ENCODE measurements at regions not wholly inside any gene's neighbourhood (a gene's known extent, or its start where the extent isn't known, plus 50 kb on each side); places are given as distances from the start of the nearest gene placed in this dataset.

DNA sequence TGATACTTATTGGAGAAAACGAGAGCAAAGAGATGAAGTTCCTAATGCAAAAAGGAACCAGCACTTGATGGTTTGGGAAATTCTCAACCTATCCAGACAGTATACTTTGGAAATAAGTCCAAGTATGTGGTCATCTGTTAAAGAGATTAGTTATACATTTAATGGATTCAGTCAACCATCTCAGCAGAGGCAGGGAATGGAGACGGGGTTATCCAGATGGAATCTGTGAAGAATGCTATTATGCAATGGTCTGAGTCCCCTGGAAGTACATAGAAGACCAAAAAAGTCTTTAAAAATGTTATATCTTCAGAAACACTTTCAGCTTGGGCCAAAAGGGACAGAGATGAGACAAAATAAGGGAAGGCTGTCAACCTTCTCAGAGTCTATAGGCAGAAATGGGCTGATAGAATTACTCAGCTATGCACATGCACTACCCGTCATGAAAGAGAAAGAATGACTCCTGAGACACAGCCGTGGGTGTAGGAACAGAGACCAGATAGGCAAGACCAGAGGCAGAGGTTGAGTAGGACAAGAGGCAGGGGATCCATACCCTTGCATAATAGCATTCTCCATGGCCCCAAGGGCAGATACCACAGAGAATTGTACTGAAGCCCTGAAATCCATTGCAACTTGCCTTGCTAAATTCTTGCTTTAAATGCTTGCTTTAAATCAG lies 738.8 kb upstream of the POT1 start:
- Histone ChIP-seq H3K4me3 (no peak overlapping the region), H3K27me3 (no peaks in the 10 kb centered on the region), H3K9me3 (no peaks in the 10 kb centered on the region), H3K27ac (no peak overlapping the region), H3K36me3 (no peaks in the 10 kb centered on the region), H3K4me1 (no peaks in the 10 kb centered on the region)
- intact Hi-C loops (cut with DNase I; ENCODE audit: low total_unique reads), result loop anchor here (5.0 kb wide), 1 partner anchor 1471 kb away; no protein-coding TSS in a partner anchor
- no peak for DNase-seq
- TF ChIP-seq, protein P1, sequence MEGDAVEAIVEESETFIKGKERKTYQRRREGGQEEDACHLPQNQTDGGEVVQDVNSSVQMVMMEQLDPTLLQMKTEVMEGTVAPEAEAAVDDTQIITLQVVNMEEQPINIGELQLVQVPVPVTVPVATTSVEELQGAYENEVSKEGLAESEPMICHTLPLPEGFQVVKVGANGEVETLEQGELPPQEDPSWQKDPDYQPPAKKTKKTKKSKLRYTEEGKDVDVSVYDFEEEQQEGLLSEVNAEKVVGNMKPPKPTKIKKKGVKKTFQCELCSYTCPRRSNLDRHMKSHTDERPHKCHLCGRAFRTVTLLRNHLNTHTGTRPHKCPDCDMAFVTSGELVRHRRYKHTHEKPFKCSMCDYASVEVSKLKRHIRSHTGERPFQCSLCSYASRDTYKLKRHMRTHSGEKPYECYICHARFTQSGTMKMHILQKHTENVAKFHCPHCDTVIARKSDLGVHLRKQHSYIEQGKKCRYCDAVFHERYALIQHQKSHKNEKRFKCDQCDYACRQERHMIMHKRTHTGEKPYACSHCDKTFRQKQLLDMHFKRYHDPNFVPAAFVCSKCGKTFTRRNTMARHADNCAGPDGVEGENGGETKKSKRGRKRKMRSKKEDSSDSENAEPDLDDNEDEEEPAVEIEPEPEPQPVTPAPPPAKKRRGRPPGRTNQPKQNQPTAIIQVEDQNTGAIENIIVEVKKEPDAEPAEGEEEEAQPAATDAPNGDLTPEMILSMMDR (IDR thresholded peaks at IDR 0.05), result no peak

DNA sequence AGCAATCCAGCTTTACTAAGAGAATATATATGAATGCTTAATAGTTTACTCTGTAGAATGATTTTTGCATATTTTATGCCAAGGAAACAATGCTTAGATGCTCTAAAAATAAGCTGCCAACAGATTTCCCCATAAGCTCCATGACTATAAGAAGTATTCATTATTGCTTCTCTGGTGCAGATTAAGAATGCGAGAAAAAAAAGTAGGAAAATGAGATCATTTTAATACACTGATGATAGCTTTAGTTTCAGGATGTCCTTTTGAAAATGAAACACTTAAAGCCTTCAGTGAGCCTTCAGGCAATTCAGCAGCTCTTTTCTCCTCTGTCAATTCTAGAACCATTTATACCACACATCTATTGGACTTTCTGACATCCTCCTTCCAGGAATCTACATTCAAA lies 735.0 kb upstream of the POT1 start:
- Histone ChIP-seq H3K36me3 (no peaks in the 10 kb centered on the region), H3K27ac (no peak overlapping the region), H3K4me3 (no peak overlapping the region), H3K4me1 (no peaks in the 10 kb centered on the region), H3K27me3 (no peaks in the 10 kb centered on the region), H3K9me3 (no peaks in the 10 kb centered on the region)
- TF ChIP-seq, protein P1 (IDR thresholded peaks at IDR 0.05), result no peak
- intact Hi-C loops (cut with DNase I; ENCODE audit: low total_unique reads), result loop anchor here (5.0 kb wide), 1 partner anchor 1467 kb away; no protein-coding TSS in a partner anchor
- DNase-seq, result no peak

DNA sequence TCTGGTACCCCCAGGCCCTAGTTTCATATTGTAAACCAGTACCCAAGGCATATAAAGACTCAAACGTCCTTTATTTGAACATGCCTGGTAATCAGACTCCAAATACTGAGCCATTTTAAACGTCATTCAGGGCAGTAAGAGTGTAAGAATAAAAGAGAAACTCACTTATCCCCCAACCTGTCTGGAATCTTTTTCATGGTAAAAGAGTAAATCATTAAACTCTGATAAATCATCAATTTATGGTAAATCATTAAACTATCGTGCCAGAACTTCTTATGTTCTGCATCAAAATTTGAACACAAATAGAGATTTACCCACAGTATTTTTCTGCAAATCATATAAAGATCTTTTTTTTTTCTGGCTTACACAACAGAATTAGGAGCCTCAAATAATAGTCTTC lies 734.3 kb upstream of the POT1 start:
- H3K27ac ChIP-seq, result no peak overlapping the region
- H3K27me3 ChIP-seq, result no peaks in the 10 kb centered on the region
- no peak overlapping the region for H3K4me3 ChIP-seq
- intact Hi-C loops (cut with DNase I; ENCODE audit: low total_unique reads), result no loop called here
- H3K4me1 ChIP-seq, result no peaks in the 10 kb centered on the region
- no peaks in the 10 kb centered on the region for H3K36me3 ChIP-seq
- no peaks in the 10 kb centered on the region for H3K9me3 ChIP-seq
- TF ChIP-seq, protein P1 (IDR thresholded peaks at IDR 0.05), result no peak
- no peak for DNase-seq

DNA sequence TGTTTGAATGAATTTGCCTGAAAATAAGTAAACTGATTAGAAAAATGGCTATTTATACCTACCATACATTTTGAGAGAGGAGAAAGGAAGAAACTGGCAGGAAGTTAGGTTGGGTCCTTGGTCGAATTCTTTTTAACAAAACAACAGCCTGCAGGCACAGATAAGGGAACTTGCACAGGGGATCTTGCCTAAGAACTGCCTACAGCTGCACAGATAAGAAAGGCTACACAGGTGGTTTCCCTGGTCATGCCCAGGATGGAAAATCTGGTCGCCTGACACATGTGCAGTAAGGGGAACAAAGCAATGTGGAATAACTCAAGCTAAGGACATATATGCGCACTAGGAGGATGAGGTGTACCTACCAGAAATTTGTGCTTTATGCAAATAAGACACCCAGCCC lies 732.1 kb upstream of the POT1 start:
- TF ChIP-seq, protein P1 (IDR thresholded peaks at IDR 0.05), result no peak
- no peaks in the 10 kb centered on the region for H3K9me3 ChIP-seq
- H3K4me1 ChIP-seq, result no peaks in the 10 kb centered on the region
- H3K36me3 ChIP-seq, result no peaks in the 10 kb centered on the region
- no peak overlapping the region for H3K27ac ChIP-seq
- no peaks in the 10 kb centered on the region for H3K27me3 ChIP-seq
- intact Hi-C loops (cut with DNase I; ENCODE audit: low total_unique reads), result no loop called here
- no peak for DNase-seq
- H3K4me3 ChIP-seq, result no peak overlapping the region

DNA sequence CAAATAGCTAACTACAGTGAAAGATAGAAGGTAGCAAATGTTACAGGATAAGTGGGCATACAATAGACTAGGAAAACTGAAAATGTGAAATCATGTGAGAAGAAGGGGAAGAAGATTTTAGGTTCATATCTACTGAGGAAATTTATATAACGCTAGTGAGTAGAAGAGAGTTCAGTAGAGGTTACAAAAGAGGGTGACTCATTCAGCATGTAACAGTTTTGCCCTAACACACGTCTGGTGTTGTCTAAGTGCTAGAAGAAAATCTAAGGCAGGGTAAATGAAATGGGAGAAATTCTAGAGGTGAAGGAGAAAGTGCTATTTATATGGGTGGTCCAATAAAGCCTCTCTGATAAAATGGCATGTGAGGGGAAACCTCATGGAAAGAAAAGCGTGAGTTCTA lies 731.4 kb upstream of the POT1 start:
- no peaks in the 10 kb centered on the region for H3K36me3 ChIP-seq
- no peaks in the 10 kb centered on the region for H3K4me1 ChIP-seq
- intact Hi-C loops (cut with DNase I; ENCODE audit: low total_unique reads), result no loop called here
- no peaks in the 10 kb centered on the region for H3K27me3 ChIP-seq
- TF ChIP-seq, protein P1 (IDR thresholded peaks at IDR 0.05), result no peak
- H3K4me3 ChIP-seq, result no peak overlapping the region
- DNase-seq, result no peak
- no peak overlapping the region for H3K27ac ChIP-seq
- H3K9me3 ChIP-seq, result no peaks in the 10 kb centered on the region

DNA sequence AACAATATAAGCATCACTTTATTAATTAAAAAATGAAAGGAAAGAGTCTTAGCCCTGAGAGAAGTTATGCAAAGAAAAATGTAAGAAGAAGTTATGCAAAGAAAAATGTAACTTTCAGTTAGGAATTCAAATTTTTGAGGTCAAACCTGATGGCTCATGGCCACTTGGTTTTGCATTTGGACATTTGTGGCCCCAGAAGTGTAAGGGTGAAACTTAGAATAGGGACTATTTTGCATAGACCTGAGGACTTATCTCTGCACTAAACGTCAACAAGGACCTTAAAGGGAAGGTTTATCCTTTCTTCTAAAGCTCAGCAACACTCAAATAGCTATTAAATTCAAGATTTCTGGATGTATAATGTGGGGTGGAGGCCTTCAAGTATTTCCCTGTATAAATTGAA lies 724.5 kb upstream of the POT1 start:
- Histone ChIP-seq H3K27ac (no peak overlapping the region), H3K4me3 (no peak overlapping the region), H3K9me3 (no peaks in the 10 kb centered on the region), H3K4me1 (no peaks in the 10 kb centered on the region), H3K36me3 (no peaks in the 10 kb centered on the region), H3K27me3 (no peaks in the 10 kb centered on the region)
- TF ChIP-seq, protein P1 (IDR thresholded peaks at IDR 0.05), result no peak
- DNase-seq, result no peak
- intact Hi-C loops (cut with DNase I; ENCODE audit: low total_unique reads), result no loop called here
